GM04504 (cell line): ENCODE measurements at regions not wholly inside any gene's neighbourhood (a gene's known extent, or its start where the extent isn't known, plus 50 kb on each side); places are given as distances from the start of the nearest gene placed in this dataset.

Source experiments
- DNase-seq: peaks from one replicate; pipeline ENCODE4 v3.0.0-alpha.2; 2012; ENCODE audit warnings: low read depth

DNA sequence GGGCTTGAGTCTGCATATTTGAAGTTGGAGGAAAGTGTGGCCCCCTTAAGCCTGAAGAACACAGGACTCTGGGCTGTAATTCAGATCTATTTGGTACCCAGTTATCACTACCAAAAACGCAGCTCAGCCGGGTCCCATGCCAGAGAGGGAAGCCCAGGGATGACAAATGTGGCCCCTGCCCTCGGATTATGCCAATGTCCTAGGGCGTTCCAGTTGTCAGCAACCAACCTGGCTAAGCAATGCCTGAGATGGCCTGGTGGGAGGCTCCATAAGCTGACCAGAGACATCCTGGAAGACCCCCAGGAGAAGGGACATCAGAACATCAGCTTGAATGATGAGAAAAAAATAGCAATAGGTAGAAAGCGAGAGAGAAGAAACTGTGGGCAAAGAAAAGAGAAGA is 79.6 kb upstream of the UQCRFS1 start:
- DNase-seq: no peak

GRCh38 chr19:29293292-29293691 is 80.3 kb upstream of the UQCRFS1 start:
- DNase-seq: no peak

- no peak for DNase-seq
Measured at GRCh38 chr19:29293736-29294342, 80.9 kb upstream of the UQCRFS1 start.

DNA sequence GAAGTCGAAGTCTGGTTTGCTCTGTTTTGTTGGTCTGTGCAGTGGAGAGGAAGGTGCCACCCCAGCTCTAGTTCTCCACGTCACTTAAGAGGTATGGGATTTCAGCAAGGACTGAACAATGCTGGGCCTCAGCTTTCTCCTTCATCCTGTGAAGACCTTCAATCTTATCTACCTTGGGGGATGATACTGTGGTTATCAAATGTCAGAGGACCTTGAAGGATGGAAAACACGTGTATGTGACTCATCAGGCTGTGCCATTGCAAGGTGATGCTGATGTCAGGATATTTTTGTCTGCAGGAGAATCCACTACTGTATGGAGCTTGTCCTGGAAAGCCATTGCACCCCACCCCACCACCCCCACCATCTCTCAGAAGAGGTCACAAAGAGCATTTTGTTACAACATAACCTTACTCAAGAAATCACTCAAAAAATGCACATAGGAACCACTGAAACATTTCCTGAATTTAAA is 81.4 kb upstream of the UQCRFS1 start:
- DNase-seq: no peak

DNA sequence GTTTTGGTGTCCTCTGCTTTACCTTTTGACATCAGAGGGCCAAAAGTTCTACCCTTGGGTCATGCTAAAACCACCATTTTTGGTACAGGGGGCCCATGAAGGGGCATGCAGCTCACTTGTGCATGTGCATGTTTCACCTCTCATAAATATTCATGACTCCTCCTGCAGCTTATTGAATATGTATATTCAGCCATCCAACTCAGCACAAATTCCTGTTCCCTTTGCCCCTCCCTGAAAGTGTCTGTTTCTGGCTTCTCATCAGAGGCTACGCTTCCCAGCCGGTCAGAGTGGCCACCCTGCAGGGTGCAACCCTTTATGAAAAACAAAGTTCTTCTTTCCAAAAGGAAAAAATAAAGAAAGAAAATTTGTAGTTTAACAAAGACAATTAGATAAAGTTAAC is 82.3 kb upstream of the UQCRFS1 start:
- DNase-seq: no peak

DNA sequence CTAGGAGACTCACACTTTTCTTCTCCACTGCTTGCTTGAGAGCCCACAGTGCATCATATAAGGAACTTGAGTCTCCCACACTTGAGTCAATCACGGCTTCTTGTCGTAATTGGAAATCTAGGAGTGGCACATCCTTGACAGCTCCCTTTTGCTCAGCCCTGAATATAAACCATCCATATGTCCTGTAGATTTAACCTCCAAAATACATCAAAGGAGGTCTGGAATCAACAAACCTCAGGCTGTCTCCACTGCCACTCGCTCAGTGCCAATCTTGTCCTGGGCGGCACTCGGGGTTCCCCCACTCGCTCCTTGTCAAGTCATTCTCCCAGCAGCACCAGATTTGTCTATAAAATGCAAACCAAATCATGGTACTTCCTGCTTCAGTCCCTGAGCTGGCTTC is 84.4 kb upstream of the UQCRFS1 start:
- DNase-seq: no peak

DNA sequence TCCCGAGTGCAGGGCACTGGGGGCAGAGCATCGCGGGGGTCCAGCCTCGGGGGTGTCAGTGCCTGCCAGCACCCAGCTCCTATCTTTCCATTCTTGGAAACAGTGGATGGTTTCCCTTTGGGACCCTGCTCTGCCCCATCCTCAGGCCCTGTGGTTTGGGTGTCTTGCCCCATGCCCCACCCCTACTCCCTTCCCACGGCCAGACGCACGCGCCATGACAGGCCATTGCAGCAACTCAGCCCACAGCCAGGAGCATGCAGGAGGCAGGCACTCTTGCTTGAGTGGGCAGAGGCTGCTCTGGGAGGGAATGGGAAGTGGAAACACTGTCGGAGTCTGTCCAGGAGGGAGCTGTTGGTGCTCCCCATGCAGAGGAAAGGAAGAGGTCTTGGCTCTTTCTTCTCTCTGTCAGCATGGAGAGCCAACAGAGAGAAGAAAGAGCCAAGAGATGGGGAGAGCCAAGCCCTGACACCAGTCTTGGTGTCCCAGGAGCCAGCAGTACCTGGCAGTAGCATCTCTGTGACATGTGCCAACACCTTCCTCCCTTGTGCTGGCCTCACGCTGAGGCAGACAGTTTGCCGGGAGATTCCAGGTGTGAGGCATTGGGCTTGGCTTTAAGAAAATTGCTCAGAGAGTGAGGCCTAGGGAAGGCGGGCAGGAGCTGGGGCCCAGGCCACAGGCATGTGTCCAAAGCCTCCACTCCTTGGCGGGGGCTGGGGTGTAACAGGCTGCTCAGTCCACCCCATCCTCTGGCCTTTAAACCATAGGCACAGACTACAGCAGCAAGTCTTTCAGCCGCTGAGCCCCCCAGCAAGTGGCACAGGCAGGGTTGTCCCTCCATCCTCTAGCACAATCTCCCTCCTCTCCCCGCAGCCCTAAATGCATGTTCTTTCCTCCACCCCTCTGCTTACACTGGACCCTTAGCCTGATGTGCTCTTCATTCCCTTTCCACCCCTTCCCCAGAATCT is 86.7 kb upstream of the UQCRFS1 start:
- no peak for DNase-seq

- no peak for DNase-seq
Measured at GRCh38 chr19:29302002-29302928, 89.3 kb upstream of the UQCRFS1 start.

- no peak for DNase-seq
Measured at GRCh38 chr19:29303069-29303718, 90.2 kb upstream of the UQCRFS1 start.

DNA sequence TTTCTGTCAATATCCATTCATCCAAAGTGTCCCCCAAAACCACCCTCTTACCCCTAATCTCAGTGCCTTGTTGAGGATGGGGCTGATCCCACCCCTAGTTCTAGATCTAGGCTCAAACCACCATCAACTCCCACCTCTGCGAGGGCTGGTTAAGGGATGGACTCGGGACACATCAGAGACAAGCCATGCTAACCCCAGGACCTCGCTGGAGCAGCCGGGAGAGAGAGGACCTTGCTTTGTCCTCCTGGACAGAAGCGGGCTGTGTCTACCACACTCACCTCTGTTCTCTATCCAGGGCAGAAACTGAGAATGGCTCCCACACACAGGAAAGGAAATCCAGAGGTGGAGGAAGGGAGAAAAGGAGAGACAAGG is 90.8 kb upstream of the UQCRFS1 start:
- DNase-seq: no peak

GRCh38 chr19:29305268-29305667 is 92.3 kb upstream of the UQCRFS1 start:
- DNase-seq: no peak

DNA sequence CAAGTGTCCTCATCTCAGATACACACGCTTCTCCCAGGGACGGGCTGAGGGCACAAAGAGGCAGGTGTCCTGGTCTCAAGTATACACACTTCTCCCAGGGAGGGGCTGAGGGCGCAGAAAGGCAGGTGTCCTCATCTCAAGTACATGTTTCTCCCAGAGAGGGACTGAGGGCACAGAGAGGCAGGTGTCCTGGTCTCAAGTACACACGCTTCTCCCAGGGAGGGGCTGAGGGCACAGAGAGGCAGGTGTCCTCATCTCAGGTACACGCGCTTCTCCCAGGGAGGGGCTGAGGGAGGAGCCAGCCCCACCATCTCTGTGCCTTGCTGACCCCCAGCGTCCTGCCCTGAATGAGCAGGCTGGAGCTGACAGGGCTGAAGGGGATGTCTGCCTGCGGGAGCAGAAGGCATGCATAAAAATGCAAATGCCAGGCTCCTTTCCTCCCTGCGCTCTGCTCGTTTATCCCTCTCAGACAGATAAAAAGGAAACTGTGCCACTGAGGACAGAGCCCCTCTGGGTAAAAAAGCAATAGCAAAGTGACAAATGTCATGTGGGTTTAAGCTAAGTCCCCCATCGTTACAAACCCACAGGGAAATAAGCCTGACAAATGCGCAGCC is 96.1 kb upstream of the UQCRFS1 start:
- no peak for DNase-seq

DNA sequence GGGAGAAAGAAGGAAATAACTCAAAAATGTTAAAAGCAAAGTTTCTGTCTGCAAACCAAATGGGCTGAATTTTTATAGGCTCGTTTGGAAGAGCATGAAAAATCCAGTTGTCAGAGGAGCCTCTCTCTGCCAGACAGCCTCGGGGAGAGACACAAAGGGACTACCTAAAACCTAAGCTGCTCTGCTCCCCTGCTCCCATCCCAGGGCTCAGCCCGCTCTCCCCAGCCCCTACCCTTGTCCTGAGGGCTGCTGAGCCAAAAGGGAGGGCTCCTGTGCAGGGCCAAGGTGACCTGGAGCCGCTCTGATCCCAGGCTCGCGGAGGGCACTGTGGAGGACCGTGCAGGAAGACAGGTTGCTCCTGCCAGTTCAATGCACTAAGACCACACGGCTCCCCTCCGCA is 96.7 kb upstream of the UQCRFS1 start:
- no peak for DNase-seq

DNA sequence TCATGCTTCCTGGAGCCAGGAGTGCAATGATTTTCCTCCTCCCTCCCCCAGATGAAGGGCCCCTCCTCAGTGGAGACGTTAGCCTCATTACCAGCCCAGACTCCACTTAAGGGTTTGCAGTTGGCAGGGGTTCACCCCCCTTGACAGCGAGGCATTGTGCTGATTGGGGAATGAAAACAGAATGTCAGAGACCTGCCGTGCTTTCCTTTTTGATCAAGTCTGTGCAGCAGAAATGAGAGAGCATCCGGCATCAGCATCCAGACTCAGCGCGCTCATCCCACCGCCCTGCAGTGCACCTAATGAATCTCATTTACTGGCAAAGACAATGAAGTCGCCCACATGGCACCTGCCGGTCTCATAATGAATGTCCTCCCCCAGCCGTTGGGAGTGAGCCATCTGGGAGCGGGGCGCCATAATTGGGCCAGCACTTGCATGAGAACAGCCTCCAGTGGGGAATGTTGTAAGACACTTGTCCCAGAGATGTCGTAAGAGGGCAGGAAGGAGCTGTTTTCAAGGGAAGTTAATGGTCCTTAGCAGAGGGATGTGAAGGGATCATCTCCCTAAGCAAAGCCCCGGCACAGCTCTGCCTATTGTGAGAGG is 98.3 kb upstream of the UQCRFS1 start:
- no peak for DNase-seq

GRCh38 chr19:29315556-29316190 is 102.7 kb upstream of the UQCRFS1 start:
- DNase-seq: no peak

- no peak for DNase-seq
Measured at GRCh38 chr19:29318581-29318980, 105.6 kb upstream of the UQCRFS1 start.

DNA sequence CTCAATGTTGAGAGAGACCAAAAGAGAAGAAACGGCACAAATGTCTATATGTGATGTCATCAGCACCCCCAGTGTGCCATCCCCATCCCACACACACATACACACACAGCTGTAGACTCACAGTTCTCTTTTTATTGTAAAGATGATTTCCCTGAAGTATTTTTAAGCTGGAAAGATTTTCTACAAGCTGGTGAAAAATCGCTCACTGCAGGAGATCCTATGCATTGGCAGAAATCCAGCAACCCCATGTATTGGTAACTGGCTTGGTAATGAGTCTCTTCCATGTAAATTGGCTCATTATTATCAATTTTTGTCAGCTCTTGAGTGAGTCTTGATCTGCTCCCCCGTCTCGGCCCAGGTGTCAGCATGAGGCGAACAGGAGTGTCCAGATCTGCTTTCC is 107.1 kb upstream of the UQCRFS1 start:
- no peak for DNase-seq

GRCh38 chr19:29320618-29321017 is 107.7 kb upstream of the UQCRFS1 start:
- no peak for DNase-seq

- DNase-seq: no peak
Measured at GRCh38 chr19:29321116-29321515, 108.2 kb upstream of the UQCRFS1 start.

- no peak for DNase-seq
Measured at GRCh38 chr19:29323021-29323430, 110.1 kb upstream of the UQCRFS1 start.
